Sigmoid colon (tissue), 6 donors: ENCODE measurements at regions not wholly inside any gene's neighbourhood (a gene's known extent, or its start where the extent isn't known, plus 50 kb on each side); places are given as distances from the start of the nearest gene placed in this dataset.

Experiments
- DNase-seq: peaks from one replicate; pipeline ENCODE4 v3.0.0-alpha.2; 2019
- H3K27ac ChIP-seq, 4 donors: fragments of 200-600 bp; sonication (generic); one replicate each; pipeline ENCODE4 v1.5.1; 2016 to 2019; ENCODE audit warnings: mild to moderate bottlenecking in 1 of 4
- H3K27me3 ChIP-seq, 3 donors: fragments of 200-600 bp; sonication (generic); one replicate each; pipeline ENCODE4 v1.5.1; 2019; ENCODE audit warnings: mild to moderate bottlenecking in 1 of 3
- H3K36me3 ChIP-seq, 4 donors: fragments of 200-600 bp; sonication (generic); one replicate each; pipeline ENCODE4 v1.5.1; 2016 to 2019
- H3K4me1 ChIP-seq, 4 donors: fragments of 200-600 bp; sonication (generic); one replicate each; pipeline ENCODE4 v1.5.1; 2017 to 2019
- H3K4me3 ChIP-seq, 4 donors: fragments of 200-600 bp; sonication (generic); one replicate each; pipeline ENCODE4 v1.5.1; 2017 to 2019; ENCODE audit warnings: mild to moderate bottlenecking in 2 of 4, moderate library complexity in 1 of 4
- H3K9me3 ChIP-seq, 4 donors: fragments of 200-600 bp in 3 of 4; sonication (generic) in 3 of 4; one replicate each; pipeline versions ENCODE4 v1.5.1 to v1.6.1; 2013 to 2019
- EP300 ChIP-seq, 4 donors: sonication (generic); formaldehyde crosslinking; IDR thresholded peaks; one replicate each; pipeline ENCODE4 v1.6.1; 2017; ENCODE audit warnings: antibody characterized with exemption in 4 of 4
- POLR2A ChIP-seq, 2 donors: fragments of 450-650 bp; IDR thresholded peaks; one replicate each; pipeline ENCODE4 v1.6.1; 2016; ENCODE audit warnings: antibody characterized with exemption in 2 of 2, mild to moderate bottlenecking in 2 of 2, moderate library complexity in 2 of 2
- POLR2AphosphoS5 ChIP-seq, 4 donors: sonication (generic); formaldehyde crosslinking; IDR thresholded peaks; one replicate each; pipeline ENCODE4 v1.6.1; 2017; ENCODE audit warnings: antibody characterized with exemption in 4 of 4
- WGBS, 2 donors: extraction: QIAGEN DNeasy Blood & Tissue Kit; methylation state at CpG; one replicate each; pipeline ENCODE4 v1.1.7; 2013; 5-methylcytosine and 5-hydroxymethylcytosine counted together
- intact Hi-C: fragments of 100-400 bp; cut with DNase I; formaldehyde crosslinking; loops from one replicate; pipeline ENCODE4 v1.15.1; 2023
- TF ChIP-seq, protein P1 (sequence below), 4 experiments: fragments of 450-650 bp in 3 of 4; fragments of 200-600 bp in 1 of 4; IDR thresholded peaks; one replicate each; pipeline ENCODE4 v1.5.1; 2016 to 2019; ENCODE audit warnings: antibody characterized with exemption in 4 of 4, mild to moderate bottlenecking in 3 of 4, moderate library complexity in 2 of 4
- donor health status: healthy with polysubstance abuse.
- donor health status: healthy.

DNA sequence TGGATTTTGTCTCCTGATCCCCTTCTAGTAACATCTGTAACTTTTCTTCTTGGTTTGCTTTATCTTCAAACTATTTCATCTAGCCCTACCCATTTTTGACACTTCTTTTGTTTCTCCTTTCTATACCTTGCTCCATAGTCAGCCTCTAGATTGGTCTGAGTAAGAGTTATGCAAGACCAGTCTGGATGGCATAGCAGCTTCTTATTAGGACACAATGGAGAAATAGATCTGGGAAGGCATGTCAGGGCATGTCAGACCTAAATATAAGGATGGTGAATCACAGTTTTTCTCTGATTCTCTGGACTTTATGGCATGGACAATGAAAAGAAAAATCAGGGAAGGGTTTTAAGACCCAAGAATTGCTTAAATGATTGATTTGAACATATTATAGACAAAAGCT is 452.5 kb downstream of the RAP2B start:
- intact Hi-C loops: no loop called here
- no peaks in the 10 kb centered on the region for H3K27me3 ChIP-seq
- TF ChIP-seq POLR2A (IDR thresholded peaks at IDR 0.05) (no peak), EP300 (IDR thresholded peaks at IDR 0.05) (no peak), POLR2AphosphoS5 (IDR thresholded peaks at IDR 0.05) (no peak)
- TF ChIP-seq, protein P1, sequence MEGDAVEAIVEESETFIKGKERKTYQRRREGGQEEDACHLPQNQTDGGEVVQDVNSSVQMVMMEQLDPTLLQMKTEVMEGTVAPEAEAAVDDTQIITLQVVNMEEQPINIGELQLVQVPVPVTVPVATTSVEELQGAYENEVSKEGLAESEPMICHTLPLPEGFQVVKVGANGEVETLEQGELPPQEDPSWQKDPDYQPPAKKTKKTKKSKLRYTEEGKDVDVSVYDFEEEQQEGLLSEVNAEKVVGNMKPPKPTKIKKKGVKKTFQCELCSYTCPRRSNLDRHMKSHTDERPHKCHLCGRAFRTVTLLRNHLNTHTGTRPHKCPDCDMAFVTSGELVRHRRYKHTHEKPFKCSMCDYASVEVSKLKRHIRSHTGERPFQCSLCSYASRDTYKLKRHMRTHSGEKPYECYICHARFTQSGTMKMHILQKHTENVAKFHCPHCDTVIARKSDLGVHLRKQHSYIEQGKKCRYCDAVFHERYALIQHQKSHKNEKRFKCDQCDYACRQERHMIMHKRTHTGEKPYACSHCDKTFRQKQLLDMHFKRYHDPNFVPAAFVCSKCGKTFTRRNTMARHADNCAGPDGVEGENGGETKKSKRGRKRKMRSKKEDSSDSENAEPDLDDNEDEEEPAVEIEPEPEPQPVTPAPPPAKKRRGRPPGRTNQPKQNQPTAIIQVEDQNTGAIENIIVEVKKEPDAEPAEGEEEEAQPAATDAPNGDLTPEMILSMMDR (IDR thresholded peaks at IDR 0.05): no peak
- no peak overlapping the region for H3K4me3 ChIP-seq
- no peaks in the 10 kb centered on the region for H3K36me3 ChIP-seq
- H3K27ac ChIP-seq: no peak overlapping the region
- H3K9me3 ChIP-seq: no peaks in the 10 kb centered on the region
- no peak for DNase-seq
- no peaks in the 10 kb centered on the region for H3K4me1 ChIP-seq

DNA sequence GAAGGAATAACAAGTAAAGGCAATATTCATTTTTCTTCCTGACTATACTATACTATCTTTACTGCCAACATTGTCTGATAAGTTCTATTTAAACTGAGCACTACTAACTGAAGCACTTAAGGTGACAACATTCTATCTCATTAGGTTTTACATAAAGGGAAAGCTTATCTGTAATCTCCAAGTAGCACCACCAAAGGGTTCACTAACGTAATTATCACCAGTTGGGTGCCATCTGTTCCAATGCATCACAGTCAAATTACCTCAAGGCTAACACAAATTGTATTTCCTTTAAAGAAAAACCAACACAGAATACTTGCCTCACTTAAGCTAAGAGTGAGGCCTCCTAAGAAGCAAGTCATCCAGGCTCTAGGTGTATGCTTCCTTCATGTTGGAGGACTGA is 453.8 kb downstream of the RAP2B start:
- H3K4me3 ChIP-seq: no peak overlapping the region
- WGBS, 2 donors: 49 to 73% methylated on average over 1 of the region's 1 CpG
- intact Hi-C loops: no loop called here
- H3K27me3 ChIP-seq: no peaks in the 10 kb centered on the region
- H3K36me3 ChIP-seq: no peaks in the 10 kb centered on the region
- TF ChIP-seq POLR2A (IDR thresholded peaks at IDR 0.05) (no peak), EP300 (IDR thresholded peaks at IDR 0.05) (no peak), POLR2AphosphoS5 (IDR thresholded peaks at IDR 0.05) (no peak)
- TF ChIP-seq, protein P1 (IDR thresholded peaks at IDR 0.05): no peak
- no peaks in the 10 kb centered on the region for H3K4me1 ChIP-seq
- H3K27ac ChIP-seq: no peak overlapping the region
- peaks cover 0 to 2% (median 0%) of the 10 kb centered on the region in 4 donors for H3K9me3 ChIP-seq
- DNase-seq: no peak

DNA sequence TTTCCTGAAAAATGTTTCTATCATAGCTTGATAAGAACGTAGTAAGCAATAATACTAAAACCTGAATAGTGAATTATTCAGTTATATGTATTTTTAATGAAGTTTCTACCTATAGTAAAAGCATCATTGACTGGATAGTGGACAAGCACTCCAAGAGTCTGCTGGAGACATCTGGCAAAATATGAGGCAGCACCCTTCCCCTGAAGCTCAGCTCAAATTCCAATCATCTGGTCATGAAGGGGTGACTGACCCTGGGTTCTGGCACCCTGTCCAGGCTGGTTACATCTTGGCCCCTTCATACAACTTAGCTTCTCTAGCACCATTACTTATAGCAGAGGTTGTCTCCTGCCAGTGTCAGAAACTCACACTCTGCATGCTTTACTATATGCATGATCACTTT is 455.4 kb downstream of the RAP2B start:
- 8 to 67% methylated on average over 1 of the region's 1 CpG for WGBS, 2 donors
- Histone ChIP-seq H3K36me3 (no peaks in the 10 kb centered on the region), H3K27ac (no peak overlapping the region), H3K4me1 (no peaks in the 10 kb centered on the region), H3K9me3 (peaks cover 0 to 2% (median 0%) of the 10 kb centered on the region in 4 donors), H3K27me3 (no peaks in the 10 kb centered on the region), H3K4me3 (no peak overlapping the region)
- DNase-seq: no peak
- TF ChIP-seq, protein P1 (IDR thresholded peaks at IDR 0.05): no peak
- TF ChIP-seq POLR2A (IDR thresholded peaks at IDR 0.05) (no peak), EP300 (IDR thresholded peaks at IDR 0.05) (no peak), POLR2AphosphoS5 (IDR thresholded peaks at IDR 0.05) (no peak)
- intact Hi-C loops: no loop called here

DNA sequence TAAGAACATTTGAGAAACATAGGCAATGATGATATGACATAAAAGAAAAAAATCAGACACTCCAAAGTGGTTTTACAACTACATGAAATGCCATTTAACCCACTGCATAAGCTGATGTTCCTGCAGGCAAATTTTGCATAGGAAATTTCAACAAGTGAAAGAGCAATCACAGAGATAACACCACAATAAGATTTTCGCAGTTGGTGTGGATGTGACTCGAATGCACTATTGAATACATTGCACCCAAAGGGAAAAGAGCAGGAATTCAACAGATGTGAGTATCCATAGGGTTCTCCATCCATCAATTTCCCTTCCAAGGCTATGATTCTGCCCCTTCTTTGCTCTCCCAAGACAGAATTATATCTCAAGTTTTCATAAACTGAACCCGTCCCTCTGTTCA is 456.1 kb downstream of the RAP2B start:
- H3K4me3 ChIP-seq: no peak overlapping the region
- H3K36me3 ChIP-seq: no peaks in the 10 kb centered on the region
- intact Hi-C loops: no loop called here
- 88 to 89% methylated on average over 3 of the region's 3 CpGs for WGBS, 2 donors
- TF ChIP-seq POLR2AphosphoS5 (IDR thresholded peaks at IDR 0.05): no peak
- TF ChIP-seq POLR2A (IDR thresholded peaks at IDR 0.05): no peak
- no peak for TF ChIP-seq EP300 (IDR thresholded peaks at IDR 0.05)
- TF ChIP-seq, protein P1 (IDR thresholded peaks at IDR 0.05): no peak
- peaks cover 0 to 2% (median 0%) of the 10 kb centered on the region in 4 donors for H3K9me3 ChIP-seq
- no peaks in the 10 kb centered on the region for H3K4me1 ChIP-seq
- H3K27ac ChIP-seq: no peak overlapping the region
- H3K27me3 ChIP-seq: no peaks in the 10 kb centered on the region
- DNase-seq: no peak

DNA sequence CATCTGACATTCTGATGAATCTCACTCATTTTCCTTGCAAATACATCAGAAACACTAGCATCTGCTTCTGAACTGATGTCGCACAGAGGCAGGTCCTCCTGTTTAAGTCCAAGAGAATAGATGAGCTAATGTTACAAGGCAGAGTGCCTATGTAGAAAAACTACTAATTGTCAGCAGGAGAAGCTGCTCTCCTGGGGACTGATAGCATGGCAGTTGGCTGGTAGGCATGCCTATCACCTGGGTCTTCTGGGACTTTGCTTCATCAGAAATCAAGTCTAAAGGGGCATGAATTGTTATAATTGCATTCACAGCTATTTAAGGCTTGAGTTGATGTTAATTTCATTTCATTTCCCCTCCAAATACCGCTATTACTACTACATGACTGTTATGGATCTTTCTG is 457.2 kb downstream of the RAP2B start:
- no peak for DNase-seq
- H3K9me3 ChIP-seq: peaks cover 0 to 2% (median 0%) of the 10 kb centered on the region in 4 donors
- no peaks in the 10 kb centered on the region for H3K4me1 ChIP-seq
- no peaks in the 10 kb centered on the region for H3K27me3 ChIP-seq
- no peaks in the 10 kb centered on the region for H3K36me3 ChIP-seq
- TF ChIP-seq POLR2AphosphoS5 (IDR thresholded peaks at IDR 0.05) (no peak), EP300 (IDR thresholded peaks at IDR 0.05) (no peak), POLR2A (IDR thresholded peaks at IDR 0.05) (no peak)
- TF ChIP-seq, protein P1 (IDR thresholded peaks at IDR 0.05): no peak
- no peak overlapping the region for H3K27ac ChIP-seq
- intact Hi-C loops: no loop called here
- WGBS, 2 donors: 83 to 92% methylated on average over 2 of the region's 2 CpGs
- H3K4me3 ChIP-seq: no peak overlapping the region
